ENCODE measurements at regions not wholly inside any gene's neighbourhood (a gene's known extent, or its start where the extent isn't known, plus 50 kb on each side); places are given as distances from the start of the nearest gene placed in this dataset.

DNA sequence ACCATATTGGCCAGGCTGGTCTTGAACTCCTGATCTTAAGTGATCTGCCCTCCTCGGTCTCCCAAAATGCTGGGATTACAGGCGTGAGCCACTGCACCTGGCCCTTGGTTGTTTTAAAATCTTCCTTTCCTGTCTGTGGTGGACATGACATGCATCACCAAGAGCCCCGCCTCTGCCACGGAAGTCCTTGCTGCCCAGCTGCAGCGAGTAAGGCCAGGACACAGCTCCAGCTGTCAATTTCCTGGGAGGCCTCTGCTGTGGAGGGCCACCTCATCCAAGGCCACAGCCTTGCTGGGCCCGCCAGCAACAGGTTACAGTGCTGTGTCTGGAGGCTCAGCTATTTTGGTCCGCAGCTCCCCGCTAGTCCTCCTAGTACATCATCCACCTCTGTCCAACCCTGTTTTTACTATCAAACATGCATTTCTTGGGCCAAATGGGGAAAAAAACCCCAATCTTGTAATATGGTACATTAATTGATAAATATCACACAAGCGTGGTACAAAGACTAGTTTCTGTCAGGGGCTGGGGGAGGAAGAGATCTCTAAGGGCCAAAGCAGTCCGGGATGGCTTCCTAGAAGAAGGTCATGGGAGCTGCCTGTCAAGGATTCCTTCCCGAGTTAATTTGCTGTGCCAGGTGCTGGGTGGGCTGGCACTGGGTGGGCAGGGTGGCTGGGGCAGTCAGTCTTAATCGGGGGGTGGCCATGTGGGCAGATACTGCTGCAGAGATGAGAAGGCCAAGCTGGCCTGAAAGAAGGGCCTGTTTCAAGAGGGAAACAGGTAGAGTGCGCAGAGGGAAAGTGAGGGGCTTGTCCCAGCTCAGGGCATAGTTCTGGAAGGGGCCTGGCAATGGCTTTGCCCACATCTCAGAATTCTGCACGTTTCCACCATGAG, 100.5 kb downstream of the INHBB start:
- 91% methylated on average over 14 of the region's 14 CpGs for WGBS

DNA sequence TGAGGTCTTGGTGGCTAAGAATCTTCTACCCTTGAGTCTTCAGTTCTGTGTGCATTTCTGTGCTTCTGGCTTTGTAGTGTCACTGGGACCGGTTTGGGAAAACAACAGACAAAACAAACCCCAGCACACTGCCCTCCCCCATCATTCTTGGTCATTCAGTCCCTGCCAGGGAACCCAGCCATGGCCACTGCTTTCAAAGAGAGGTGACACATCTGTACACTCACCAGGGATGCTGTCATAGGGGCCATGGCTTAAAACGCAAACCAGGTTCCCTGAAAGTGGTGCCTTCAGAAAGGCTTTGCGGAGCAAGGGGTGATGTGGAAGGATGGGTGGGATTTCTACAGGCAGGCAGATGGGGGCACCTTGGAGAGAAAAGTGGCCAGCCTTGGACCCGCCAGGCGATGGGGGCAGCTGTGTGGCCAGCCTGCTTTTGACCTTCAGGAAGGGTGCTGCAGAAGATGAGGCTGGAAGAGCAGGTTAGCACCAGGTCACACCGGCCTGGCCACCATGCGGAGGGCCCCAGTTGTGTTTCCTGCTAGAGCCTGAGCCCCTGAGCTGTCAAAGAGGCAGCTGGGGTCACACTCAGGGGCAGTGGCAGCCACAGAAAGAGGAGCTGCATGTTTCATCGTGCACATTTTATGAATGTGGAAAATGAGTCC, 101.3 kb downstream of the INHBB start:
- Histone ChIP-seq H3K27me3 (replicated peaks; ENCODE audit: insufficient read depth) (no peaks in the 10 kb centered on the region), H3K4me1 (replicated peaks) (peaks cover 5% of the 10 kb centered on the region), H3K4me3 (no peak overlapping the region), H3K9me3 (no peaks in the 10 kb centered on the region), H3K27ac (no peak overlapping the region), H3K36me3 (no peaks in the 10 kb centered on the region)
- intact Hi-C loops (cut with DNase I) = no loop called here
- no peak for DNase-seq (ENCODE audit: low spot score)
- no peak for TF ChIP-seq POLR2A (IDR thresholded peaks at IDR 0.05)
- no peak for TF ChIP-seq POLR2AphosphoS5 (IDR thresholded peaks at IDR 0.05)
- TF ChIP-seq, protein P1, sequence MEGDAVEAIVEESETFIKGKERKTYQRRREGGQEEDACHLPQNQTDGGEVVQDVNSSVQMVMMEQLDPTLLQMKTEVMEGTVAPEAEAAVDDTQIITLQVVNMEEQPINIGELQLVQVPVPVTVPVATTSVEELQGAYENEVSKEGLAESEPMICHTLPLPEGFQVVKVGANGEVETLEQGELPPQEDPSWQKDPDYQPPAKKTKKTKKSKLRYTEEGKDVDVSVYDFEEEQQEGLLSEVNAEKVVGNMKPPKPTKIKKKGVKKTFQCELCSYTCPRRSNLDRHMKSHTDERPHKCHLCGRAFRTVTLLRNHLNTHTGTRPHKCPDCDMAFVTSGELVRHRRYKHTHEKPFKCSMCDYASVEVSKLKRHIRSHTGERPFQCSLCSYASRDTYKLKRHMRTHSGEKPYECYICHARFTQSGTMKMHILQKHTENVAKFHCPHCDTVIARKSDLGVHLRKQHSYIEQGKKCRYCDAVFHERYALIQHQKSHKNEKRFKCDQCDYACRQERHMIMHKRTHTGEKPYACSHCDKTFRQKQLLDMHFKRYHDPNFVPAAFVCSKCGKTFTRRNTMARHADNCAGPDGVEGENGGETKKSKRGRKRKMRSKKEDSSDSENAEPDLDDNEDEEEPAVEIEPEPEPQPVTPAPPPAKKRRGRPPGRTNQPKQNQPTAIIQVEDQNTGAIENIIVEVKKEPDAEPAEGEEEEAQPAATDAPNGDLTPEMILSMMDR (IDR thresholded peaks at IDR 0.05) = no peak
- WGBS = 80% methylated on average over 8 of the region's 8 CpGs

More for the DNA sequence above, 100.5 kb downstream of the INHBB start:
- Histone ChIP-seq H3K4me1 (replicated peaks) (peaks cover 9% of the 10 kb centered on the region), H3K9me3 (no peaks in the 10 kb centered on the region), H3K27ac (no peak overlapping the region), H3K27me3 (replicated peaks; ENCODE audit: insufficient read depth) (no peaks in the 10 kb centered on the region), H3K4me3 (no peak overlapping the region), H3K36me3 (no peaks in the 10 kb centered on the region)
- no peak for TF ChIP-seq POLR2A (IDR thresholded peaks at IDR 0.05)
- TF ChIP-seq, protein P1 (IDR thresholded peaks at IDR 0.05) = no peak
- no peak for TF ChIP-seq POLR2AphosphoS5 (IDR thresholded peaks at IDR 0.05)
- intact Hi-C loops (cut with DNase I) = no loop called here
- no peak for DNase-seq (ENCODE audit: low spot score)

DNA sequence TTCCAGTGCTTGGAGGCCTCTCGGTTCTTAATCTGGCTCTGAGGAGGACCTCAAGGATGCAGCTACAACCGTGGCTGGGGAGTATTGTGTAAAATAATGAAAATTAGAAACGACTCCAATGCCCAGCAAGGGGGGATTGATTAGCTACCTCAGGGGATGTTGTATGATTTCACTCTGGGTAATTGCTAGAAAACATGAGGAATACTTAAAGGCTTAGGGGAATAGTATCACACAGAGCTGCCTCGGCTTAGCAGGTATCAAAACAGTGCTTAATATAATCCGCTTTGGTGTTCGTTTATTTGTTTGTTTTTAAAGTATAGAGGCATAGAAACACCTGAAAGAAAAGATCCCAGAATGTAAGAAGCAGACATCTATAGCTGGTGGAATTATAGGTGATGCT, 102.5 kb downstream of the INHBB start:
- H3K9me3 ChIP-seq = no peaks in the 10 kb centered on the region
- TF ChIP-seq POLR2A (IDR thresholded peaks at IDR 0.05) = no peak
- TF ChIP-seq, protein P1 (IDR thresholded peaks at IDR 0.05) = no peak
- TF ChIP-seq POLR2AphosphoS5 (IDR thresholded peaks at IDR 0.05) = no peak
- intact Hi-C loops (cut with DNase I) = no loop called here
- H3K27me3 ChIP-seq (replicated peaks; ENCODE audit: insufficient read depth) = no peaks in the 10 kb centered on the region
- no peak overlapping the region for H3K4me3 ChIP-seq
- H3K4me1 ChIP-seq (replicated peaks) = no peaks in the 10 kb centered on the region
- 94% methylated on average over 6 of the region's 6 CpGs for WGBS
- DNase-seq (ENCODE audit: low spot score) = no peak
- no peaks in the 10 kb centered on the region for H3K36me3 ChIP-seq
- H3K27ac ChIP-seq = no peak overlapping the region

DNA sequence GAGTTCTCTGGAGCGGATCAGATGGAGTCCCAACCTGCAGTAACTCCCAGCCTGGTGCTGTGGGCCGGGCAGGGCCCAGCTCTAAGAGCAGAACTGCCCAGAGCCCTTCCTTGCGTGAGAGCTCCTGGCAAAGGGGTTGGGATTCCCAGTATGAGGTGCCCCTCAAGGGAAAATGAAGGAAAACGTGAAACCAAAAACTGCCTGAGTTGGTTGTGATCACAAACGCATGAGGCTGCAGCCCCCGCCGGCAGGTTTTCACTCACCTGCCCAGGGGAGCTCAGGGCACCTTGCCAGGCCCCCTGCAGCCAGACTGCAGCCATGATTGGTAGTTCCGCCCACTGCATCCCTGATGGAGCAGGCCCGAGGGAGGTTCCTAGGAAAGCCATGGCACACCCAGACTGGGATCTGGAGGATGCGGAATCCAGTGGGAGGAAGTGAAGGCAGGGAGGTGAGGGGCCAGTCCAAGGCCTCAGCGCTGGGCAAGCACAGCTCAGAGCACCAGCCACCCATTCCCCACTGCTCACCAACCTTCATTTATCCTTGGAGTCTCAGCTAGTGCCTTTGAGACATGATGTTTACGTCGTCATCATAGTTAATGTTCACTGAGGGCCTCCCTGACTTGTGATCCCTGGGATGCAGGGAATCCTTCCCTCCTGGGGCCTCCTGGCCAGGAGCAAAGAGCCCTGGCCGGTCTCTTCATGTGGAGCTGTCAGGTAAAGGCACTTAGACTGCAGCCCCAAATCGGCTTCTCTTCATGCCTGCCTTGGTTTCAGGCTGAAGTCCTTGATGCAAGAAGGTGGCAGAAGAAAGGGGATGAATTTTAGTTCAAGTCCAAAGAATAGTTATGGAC, 103.2 kb downstream of the INHBB start:
- intact Hi-C loops (cut with DNase I) = no loop called here
- no peak for DNase-seq (ENCODE audit: low spot score)
- Histone ChIP-seq H3K4me3 (no peak overlapping the region), H3K9me3 (no peaks in the 10 kb centered on the region), H3K27me3 (replicated peaks; ENCODE audit: insufficient read depth) (no peaks in the 10 kb centered on the region), H3K27ac (no peak overlapping the region), H3K36me3 (no peaks in the 10 kb centered on the region), H3K4me1 (replicated peaks) (no peaks in the 10 kb centered on the region)
- WGBS = 86% methylated on average over 15 of the region's 15 CpGs
- TF ChIP-seq, protein P1 (IDR thresholded peaks at IDR 0.05) = no peak
- no peak for TF ChIP-seq POLR2AphosphoS5 (IDR thresholded peaks at IDR 0.05)
- no peak for TF ChIP-seq POLR2A (IDR thresholded peaks at IDR 0.05)
